KMS-11 (cell line): ENCODE measurements at regions not wholly inside any gene's neighbourhood (a gene's known extent, or its start where the extent isn't known, plus 50 kb on each side); places are given as distances from the start of the nearest gene placed in this dataset.

Experiments
- H2AFZ ChIP-seq: fragments of 200-600 bp; sonication (generic); 2 replicates; pipeline ENCODE4 v1.6.1; 2016; ENCODE audit warnings: antibody characterized with exemption, mixed run types, low read depth
- H3K27ac ChIP-seq: fragments of 200-600 bp; sonication (generic); 2 replicates; pipeline ENCODE4 v1.6.1; 2016; ENCODE audit warnings: mild to moderate bottlenecking, mixed run types
- H3K27me3 ChIP-seq: fragments of 200-600 bp; sonication (generic); 2 replicates; pipeline ENCODE4 v1.6.1; 2017; ENCODE audit warnings: mild to moderate bottlenecking, low read depth, mixed run types, moderate library complexity; ENCODE audit not compliant: insufficient read depth
- H3K36me3 ChIP-seq: fragments of 200-600 bp; sonication (generic); 2 replicates; pipeline ENCODE4 v1.6.1; 2017; ENCODE audit warnings: mild to moderate bottlenecking, mixed run types; ENCODE audit not compliant: insufficient read depth
- H3K4me1 ChIP-seq: fragments of 200-600 bp; sonication (generic); 2 replicates; pipeline ENCODE4 v1.6.1; 2016; ENCODE audit warnings: mild to moderate bottlenecking, low read depth, mixed run types; ENCODE audit not compliant: poor library complexity, severe bottlenecking
- H3K4me2 ChIP-seq: fragments of 200-600 bp; sonication (generic); 2 replicates; pipeline ENCODE4 v1.7.0; 2016; ENCODE audit warnings: mild to moderate bottlenecking, mixed run types
- H3K4me3 ChIP-seq: fragments of 200-600 bp; sonication (generic); IDR thresholded peaks from 2 replicates; pipeline ENCODE4 v1.6.1; 2017; ENCODE audit warnings: low read depth, low read length, mixed read lengths; ENCODE audit not compliant: insufficient read depth
- H3K79me2 ChIP-seq: fragments of 200-600 bp; sonication (generic); 2 replicates; pipeline ENCODE4 v1.6.1; 2016; ENCODE audit warnings: low read depth, mixed run types; ENCODE audit not compliant: insufficient read depth
- H3K9ac ChIP-seq: fragments of 200-600 bp; sonication (generic); 2 replicates; pipeline ENCODE4 v1.6.1; 2016; ENCODE audit warnings: mild to moderate bottlenecking, mixed run types
- H4K20me1 ChIP-seq: fragments of 200-600 bp; sonication (generic); 2 replicates; pipeline ENCODE4 v1.6.1; 2016; ENCODE audit warnings: mild to moderate bottlenecking, mixed run types; ENCODE audit not compliant: insufficient read depth
- TF ChIP-seq, protein P1 (sequence below): fragments of 200-600 bp; sonication (generic); conservative IDR thresholded peaks from 2 replicates; pipeline ENCODE4 v1.6.1; 2017; ENCODE audit warnings: low read depth, mild to moderate bottlenecking, antibody characterized with exemption, low read length, moderate library complexity, mixed read lengths

DNA sequence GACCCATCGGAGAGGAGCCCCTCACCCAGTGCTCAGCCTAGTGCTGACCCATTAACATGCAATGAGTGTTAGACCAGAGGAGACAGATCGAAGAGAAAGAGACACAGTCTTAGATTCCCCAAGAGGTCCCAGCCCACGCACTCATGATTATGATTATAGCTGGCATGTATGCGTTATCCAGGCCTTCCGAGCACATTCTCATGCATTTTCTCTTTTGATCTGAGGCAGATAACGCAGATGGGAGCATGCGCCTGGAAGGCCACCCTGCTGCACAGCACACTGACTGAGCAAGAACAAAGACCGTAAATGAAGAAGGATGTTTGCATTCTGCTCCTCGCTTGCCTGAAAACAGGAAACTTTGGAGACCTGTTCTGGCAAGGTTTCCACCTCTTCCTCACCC lies 232.7 kb downstream of the SOX9 start:
- Histone ChIP-seq H4K20me1 (no peaks in the 10 kb centered on the region), H3K27me3 (no peaks in the 10 kb centered on the region), H3K4me2 (no peak overlapping the region), H3K9ac (no peak overlapping the region), H3K4me3 (no peak overlapping the region), H3K36me3 (no peaks in the 10 kb centered on the region), H3K79me2 (no peaks in the 10 kb centered on the region), H3K27ac (no peak overlapping the region), H3K4me1 (no peaks in the 10 kb centered on the region), H2AFZ (no peak overlapping the region)
- TF ChIP-seq, protein P1, sequence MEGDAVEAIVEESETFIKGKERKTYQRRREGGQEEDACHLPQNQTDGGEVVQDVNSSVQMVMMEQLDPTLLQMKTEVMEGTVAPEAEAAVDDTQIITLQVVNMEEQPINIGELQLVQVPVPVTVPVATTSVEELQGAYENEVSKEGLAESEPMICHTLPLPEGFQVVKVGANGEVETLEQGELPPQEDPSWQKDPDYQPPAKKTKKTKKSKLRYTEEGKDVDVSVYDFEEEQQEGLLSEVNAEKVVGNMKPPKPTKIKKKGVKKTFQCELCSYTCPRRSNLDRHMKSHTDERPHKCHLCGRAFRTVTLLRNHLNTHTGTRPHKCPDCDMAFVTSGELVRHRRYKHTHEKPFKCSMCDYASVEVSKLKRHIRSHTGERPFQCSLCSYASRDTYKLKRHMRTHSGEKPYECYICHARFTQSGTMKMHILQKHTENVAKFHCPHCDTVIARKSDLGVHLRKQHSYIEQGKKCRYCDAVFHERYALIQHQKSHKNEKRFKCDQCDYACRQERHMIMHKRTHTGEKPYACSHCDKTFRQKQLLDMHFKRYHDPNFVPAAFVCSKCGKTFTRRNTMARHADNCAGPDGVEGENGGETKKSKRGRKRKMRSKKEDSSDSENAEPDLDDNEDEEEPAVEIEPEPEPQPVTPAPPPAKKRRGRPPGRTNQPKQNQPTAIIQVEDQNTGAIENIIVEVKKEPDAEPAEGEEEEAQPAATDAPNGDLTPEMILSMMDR = no peak

DNA sequence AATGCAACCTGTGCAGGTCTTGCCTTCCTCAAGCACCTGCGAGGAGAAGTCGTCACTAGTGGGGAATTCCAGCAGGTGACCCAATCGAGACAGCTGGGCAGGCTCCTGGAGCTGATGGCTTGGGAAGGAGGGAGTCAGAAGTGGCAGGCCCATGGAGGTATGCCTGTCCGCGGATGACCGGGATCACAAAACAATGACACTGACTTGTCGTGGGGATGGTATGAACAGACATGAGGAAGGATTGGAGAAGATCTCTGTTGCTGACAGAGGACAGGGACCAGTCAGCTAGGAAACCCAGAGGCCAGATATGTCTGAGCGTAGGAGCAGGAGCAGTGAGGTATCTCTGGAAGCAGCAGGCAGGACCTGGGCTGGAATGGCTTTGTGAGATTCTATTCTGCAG lies 233.3 kb downstream of the SOX9 start:
- Histone ChIP-seq H3K4me3 (no peak overlapping the region), H3K36me3 (no peaks in the 10 kb centered on the region), H2AFZ (no peak overlapping the region), H3K27me3 (no peaks in the 10 kb centered on the region), H3K4me1 (no peaks in the 10 kb centered on the region), H4K20me1 (no peaks in the 10 kb centered on the region), H3K4me2 (no peak overlapping the region), H3K27ac (no peak overlapping the region), H3K9ac (no peak overlapping the region), H3K79me2 (no peaks in the 10 kb centered on the region)
- TF ChIP-seq, protein P1 = no peak

DNA sequence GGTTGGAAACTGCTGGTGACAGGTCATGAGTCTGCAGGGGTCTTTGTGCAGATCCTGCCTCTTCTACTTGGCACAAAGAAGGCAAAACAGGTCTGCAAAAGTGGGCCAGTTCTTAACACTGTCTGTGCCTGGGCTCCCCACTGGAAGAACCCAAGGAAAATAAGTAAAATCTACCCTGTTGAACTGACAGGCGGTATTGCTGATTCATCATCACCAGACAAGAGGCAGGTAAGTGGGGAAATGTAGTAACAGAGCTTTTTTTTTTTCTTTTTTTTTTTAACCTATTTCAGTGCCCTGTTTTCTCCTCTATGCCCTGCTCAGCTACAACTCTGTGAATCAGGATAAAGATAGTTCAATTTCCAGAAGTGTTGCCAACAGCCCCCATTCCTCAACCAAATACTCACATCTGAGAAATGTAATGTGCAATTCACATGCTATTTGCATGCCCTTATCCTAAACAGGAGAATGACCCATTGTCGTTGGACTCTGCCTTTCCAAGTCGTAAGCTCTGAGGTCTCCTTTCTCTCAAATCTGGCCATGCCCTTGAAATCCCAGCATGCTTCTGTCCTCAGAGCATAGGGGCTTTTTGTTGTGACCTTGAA lies 237.0 kb downstream of the SOX9 start:
- TF ChIP-seq, protein P1 = no peak
- no peaks in the 10 kb centered on the region for H3K27me3 ChIP-seq
- H3K4me3 ChIP-seq = no peak overlapping the region
- no peaks in the 10 kb centered on the region for H3K36me3 ChIP-seq
- no peaks in the 10 kb centered on the region for H4K20me1 ChIP-seq
- no peak overlapping the region for H2AFZ ChIP-seq
- H3K4me1 ChIP-seq = no peaks in the 10 kb centered on the region
- no peak overlapping the region for H3K9ac ChIP-seq
- no peak overlapping the region for H3K4me2 ChIP-seq
- no peaks in the 10 kb centered on the region for H3K79me2 ChIP-seq
- H3K27ac ChIP-seq = no peak overlapping the region

DNA sequence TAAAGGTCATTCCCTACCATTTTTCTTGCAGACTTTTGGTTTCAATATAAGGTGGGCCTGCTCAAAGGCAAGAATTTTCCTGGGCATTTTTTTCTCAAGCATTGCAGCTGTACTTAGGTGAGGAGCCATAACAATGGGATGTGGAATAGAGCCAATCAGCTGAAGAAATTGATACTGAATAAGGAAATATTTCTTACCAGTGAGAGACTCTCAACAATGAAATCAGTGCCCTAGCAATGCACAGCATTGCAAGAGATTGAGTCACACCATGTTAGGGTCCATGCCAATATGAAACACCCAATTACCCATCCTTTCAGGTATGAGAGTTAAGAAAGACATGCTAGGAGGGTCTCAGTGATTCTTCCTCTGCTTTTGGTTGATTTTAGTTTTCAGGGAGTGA lies 237.6 kb downstream of the SOX9 start:
- Histone ChIP-seq H2AFZ (no peak overlapping the region), H3K4me2 (no peak overlapping the region), H3K27me3 (no peaks in the 10 kb centered on the region), H4K20me1 (no peaks in the 10 kb centered on the region), H3K79me2 (no peaks in the 10 kb centered on the region), H3K27ac (no peak overlapping the region), H3K4me3 (no peak overlapping the region), H3K4me1 (no peaks in the 10 kb centered on the region), H3K9ac (no peak overlapping the region), H3K36me3 (no peaks in the 10 kb centered on the region)
- TF ChIP-seq, protein P1 = no peak
